ENCODE measurements at regions not wholly inside any gene's neighbourhood (a gene's known extent, or its start where the extent isn't known, plus 50 kb on each side); places are given as distances from the start of the nearest gene placed in this dataset.
A peak's percentile ranks its signal among the peaks of the same experiment; 100 is the strongest.
"Not testable (repeated sequence)": the region's sequence is repeated elsewhere in the genome, so short reads cannot be mapped to it uniquely, and the experiment has no call there.

GRCh38 chr14:22184157-22184829 is 404.7 kb downstream of the DAD1 start:
- DNase-seq: no peak

GRCh38 chr14:22180045-22180444 is 409.0 kb downstream of the DAD1 start:
- no peak for DNase-seq

GRCh38 chr14:22179190-22179589 is 409.8 kb downstream of the DAD1 start:
- no peak for DNase-seq

GRCh38 chr14:22178333-22178839 is 410.6 kb downstream of the DAD1 start:
- peak in 1 of 2 donors; percentile 55 for DNase-seq

- DNase-seq: peak in 1 of 2 donors; percentile 16
These were observed 411.2 kb downstream of the DAD1 start for GRCh38 chr14:22177870-22178269.

GRCh38 chr14:22176957-22177356 is 412.1 kb downstream of the DAD1 start:
- no peak for DNase-seq

- not testable (repeated sequence) for DNase-seq
These were observed 413.8 kb downstream of the DAD1 start for GRCh38 chr14:22175278-22175558.

GRCh38 chr14:22174412-22175277 is 414.4 kb downstream of the DAD1 start:
- DNase-seq: no peak

- no peak for DNase-seq
These were observed 420.7 kb downstream of the DAD1 start for GRCh38 chr14:22168092-22168955.

- no peak for DNase-seq
These were observed 424.4 kb downstream of the DAD1 start for GRCh38 chr14:22164616-22165015.

- DNase-seq: peak in 1 of 2 donors; percentile 20
These were observed 426.0 kb downstream of the DAD1 start for GRCh38 chr14:22163051-22163450.

- peak; percentile 75 to 87 for DNase-seq
These were observed 429.1 kb downstream of the DAD1 start for GRCh38 chr14:22159957-22160356.

- DNase-seq: peak; percentile 20 to 33
These were observed 429.9 kb downstream of the DAD1 start for GRCh38 chr14:22159099-22159498.

GRCh38 chr14:22158560-22158959 is 430.5 kb downstream of the DAD1 start:
- DNase-seq: no peak

- DNase-seq: no peak
These were observed 433.5 kb downstream of the DAD1 start for GRCh38 chr14:22155571-22155970.

- DNase-seq: no peak
These were observed 436.1 kb downstream of the DAD1 start for GRCh38 chr14:22152903-22153302.

- DNase-seq: no peak
These were observed 436.7 kb downstream of the DAD1 start for GRCh38 chr14:22152161-22152870.

- DNase-seq: no peak
These were observed 437.9 kb downstream of the DAD1 start for GRCh38 chr14:22151121-22151520.

- DNase-seq: no peak
These were observed 440.0 kb downstream of the DAD1 start for GRCh38 chr14:22149058-22149457.

- no peak for DNase-seq
These were observed 441.3 kb downstream of the DAD1 start for GRCh38 chr14:22147716-22148115.

GRCh38 chr14:22143363-22143762 is 445.7 kb downstream of the DAD1 start:
- peak in 1 of 2 donors; percentile 21 for DNase-seq

- DNase-seq: no peak
These were observed 448.4 kb downstream of the DAD1 start for GRCh38 chr14:22140633-22141032.

All from inflammatory macrophage treated with lipopolysaccharide for 1 hour (primary cell).